SKM-1 treated with dmso at 0.1 percent for 144 hours (cell line): ENCODE measurements at regions not wholly inside any gene's neighbourhood (a gene's known extent, or its start where the extent isn't known, plus 50 kb on each side); places are given as distances from the start of the nearest gene placed in this dataset.

ENCODE experiments used
- DNase-seq: peaks from one replicate; lab custom pipeline; 2025; ENCODE audit not compliant: unreplicated experiment; lab: John Stamatoyannopoulos, UW

DNA sequence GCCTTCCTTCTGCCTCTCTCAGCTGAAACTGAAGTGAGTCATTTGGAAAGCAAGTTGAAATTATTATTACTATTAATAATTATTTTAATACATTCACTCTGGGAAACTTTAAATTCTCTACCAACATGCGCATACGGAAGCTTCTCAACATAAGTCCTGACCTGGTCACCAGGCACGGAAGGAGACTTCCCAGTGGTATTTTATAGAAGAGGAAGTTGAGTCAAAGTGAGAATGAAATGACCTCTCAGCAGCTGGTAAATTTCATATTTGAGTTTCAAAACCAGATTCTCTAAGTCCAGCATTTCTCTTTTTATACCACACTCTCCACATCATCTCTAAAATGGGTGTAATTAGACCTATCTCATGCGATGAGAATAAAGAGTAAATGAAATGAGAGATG lies 747.4 kb downstream of the VRK1 start:
- DNase-seq = no peak

DNA sequence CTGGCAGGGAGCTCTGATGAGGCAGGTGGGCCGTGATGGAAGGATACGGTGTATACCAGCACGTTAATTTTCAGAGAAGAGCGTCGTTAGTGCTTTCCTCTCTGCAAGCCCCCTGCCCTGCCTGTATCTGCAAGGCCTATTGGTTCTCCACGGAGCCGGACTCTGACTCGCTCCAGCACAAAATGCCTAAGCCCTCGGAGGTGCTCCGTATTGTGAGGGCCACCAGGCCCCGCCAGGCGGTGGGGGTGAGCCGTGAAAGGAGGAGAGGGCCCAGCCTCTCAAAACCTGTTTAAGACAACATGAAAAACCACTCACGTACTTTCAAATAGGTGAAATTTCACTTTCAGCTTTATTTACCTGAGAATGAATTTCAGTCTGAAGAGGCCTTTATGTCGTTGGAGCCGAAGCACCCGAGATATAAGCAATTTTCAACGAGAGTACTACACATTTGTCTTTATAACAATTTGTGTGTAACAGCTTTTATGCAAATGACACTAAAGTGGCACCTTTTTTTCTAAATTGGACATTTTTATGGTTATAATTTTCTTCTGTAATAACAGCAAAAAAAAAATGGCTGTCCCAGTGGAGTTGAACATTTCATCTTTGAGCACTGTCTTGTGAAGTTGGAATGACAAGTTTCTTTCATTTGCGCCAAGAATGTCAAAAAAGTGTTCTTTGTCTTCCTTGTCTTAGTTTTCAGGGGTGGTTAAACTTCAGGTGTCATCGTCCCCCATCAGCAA lies 749.5 kb downstream of the VRK1 start:
- no peak for DNase-seq

DNA sequence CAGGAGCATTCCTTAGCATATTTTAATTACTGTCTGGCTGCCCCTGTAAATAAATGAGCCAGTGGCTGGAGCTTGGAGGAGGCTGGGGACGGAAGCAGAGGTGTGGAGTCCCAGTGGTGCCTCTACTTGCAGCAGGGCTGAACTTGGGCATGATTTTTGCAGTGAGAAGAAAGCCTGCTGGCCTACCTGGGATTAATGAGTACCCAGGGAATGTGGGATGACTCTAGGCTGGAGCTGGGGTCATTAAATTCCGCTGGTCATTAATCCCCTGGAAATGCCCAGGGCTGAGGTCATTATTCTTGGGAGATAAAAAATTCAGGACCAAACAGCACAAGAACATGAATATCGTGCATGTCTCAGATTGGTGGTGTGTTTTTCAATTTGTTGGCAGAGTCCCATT lies 753.3 kb downstream of the VRK1 start:
- no peak for DNase-seq

DNA sequence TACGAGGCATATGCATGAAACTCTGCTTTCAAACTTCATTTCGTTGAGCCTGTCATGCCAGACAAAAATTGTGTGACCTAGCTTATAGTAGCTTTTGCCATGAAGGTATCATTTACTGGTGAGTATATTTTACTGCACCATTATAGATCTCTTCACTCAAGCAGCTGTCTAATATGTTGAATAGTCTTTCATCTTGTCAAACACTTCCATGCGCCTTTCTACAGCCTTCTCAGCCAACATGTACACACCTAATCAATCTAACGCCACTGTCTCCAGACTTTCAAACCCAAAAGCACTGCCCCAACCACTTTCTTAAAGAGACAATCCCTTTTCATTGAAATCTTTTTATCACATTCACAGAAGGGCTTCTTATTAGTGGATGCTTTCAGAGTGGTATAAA lies 757.4 kb downstream of the VRK1 start:
- no peak for DNase-seq

DNA sequence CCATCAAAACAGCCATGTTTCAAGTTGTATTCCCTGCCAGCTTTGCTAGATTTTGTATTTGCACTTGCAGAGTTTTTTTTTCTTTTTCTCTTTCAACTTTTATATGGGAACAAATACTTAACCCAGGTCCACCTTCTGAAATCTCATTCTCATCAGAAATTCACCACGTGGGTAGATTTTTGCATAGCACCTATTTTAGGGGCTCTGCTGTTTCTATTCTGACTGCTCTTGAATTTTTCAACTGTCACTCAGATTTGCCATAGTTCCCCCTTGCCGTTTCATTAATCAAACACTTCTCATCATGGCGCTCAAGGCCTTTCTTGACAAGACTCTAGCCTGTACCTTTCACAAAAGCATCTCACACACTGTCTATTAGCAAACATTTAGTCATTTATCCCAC lies 767.2 kb downstream of the VRK1 start:
- DNase-seq = no peak

DNA sequence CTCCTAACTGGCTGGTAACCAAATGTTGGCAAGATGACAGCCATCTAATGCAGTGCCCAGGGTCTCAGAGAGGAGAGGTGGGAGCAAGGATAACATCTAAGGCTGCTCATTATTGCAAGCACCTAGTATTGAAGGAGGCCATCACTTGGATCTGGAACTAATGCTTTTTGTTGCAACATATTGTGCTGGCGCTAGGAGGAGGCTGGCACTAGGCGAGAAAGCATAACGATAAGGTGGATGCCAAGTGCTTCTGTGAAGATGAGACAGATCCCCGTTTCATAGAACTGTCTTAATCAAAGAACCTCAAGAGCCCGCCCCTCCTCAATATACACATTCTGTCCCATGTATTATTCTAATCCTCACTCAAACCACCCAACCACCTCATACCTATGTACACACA lies 774.0 kb downstream of the VRK1 start:
- no peak for DNase-seq

DNA sequence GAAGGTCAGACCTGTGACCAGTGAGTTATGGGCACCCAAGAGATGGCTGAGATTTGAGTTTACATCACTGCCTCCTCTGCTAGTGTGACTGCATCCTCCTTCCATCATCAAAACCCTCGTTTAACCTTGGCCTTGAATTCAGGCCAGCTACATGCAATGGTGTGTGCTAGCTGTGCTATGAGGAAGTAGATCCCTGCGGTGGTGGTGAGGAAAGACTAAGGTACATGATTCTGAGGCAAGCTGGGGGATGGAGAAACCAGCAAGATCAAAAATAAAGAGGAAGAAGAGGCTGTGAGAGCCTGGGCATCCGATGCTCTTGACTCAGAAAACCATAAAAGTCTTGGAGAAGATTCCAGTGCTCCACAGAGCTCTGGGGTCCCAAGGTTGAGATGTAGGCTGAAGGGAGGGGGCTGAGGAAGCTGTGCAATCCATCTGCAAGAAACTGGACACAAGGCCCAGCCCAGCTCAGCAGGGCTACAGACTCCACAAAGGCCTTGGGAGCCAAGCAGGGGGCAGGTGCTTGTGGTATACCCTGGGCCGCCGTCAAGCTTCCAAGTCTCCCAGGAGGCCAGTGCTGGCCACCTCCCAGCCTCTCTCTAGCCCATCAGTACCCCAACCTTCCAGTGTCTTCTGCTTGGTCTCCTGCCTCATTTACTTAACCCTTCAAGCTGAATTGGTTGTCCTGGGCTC lies 774.8 kb downstream of the VRK1 start:
- DNase-seq = peak; percentile 6

DNA sequence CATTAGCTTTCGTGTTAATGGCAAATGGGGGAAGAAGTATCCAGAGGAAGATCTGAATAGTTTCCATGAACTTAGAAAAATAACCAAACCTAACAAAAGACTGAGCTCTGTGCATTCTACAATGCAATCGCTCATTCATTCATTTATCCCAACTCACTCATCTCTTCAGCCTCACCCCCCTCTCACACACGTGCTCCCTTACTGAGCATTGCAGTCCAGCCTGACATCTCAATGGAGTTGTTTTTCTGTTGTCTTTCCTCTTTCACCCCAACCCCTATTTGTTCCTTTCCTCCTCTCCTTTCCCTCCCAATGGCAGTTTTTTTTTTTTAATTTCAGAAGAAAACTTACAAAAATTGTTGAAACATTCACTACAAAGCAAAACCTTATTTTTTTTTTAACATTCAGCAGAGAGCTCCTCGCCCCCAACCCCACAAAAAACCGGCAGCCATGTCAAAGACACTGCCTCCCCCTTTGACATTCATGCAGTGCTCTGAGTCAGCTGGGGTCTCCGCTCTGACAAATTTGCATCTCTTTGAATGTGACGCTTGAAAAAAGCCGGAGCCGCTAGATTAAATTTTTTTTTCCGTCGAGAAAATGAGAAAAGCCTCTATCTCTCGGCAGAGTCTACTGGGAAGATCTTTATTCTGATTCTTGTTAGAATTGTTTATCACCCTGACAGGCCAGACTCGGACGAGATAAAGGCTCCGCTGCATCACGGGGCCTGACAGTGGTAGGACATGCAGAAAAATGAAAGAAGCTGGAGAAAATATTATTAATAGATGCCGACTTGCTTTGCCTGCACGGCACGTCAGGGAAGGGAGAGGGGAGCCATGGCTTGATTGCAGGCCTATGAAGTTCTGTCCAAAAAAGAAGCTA lies 775.6 kb downstream of the VRK1 start:
- DNase-seq = no peak

DNA sequence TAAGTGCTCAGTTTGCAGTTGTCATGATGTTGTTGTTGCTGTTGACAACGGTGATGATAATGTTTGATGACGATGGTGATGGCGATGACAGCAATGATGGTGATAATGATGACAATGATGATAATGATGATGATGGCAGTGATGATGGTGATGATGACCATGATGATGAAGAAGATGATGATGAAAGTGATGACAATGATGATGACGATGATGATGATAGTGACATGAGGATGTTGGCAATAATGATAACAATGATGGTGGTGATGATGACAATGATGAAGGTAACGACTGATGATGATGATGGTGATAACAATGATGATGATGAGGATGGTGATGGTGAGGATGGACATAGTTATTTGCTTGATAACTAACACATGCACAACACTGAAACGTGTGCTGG lies 778.5 kb downstream of the VRK1 start:
- no peak for DNase-seq

DNA sequence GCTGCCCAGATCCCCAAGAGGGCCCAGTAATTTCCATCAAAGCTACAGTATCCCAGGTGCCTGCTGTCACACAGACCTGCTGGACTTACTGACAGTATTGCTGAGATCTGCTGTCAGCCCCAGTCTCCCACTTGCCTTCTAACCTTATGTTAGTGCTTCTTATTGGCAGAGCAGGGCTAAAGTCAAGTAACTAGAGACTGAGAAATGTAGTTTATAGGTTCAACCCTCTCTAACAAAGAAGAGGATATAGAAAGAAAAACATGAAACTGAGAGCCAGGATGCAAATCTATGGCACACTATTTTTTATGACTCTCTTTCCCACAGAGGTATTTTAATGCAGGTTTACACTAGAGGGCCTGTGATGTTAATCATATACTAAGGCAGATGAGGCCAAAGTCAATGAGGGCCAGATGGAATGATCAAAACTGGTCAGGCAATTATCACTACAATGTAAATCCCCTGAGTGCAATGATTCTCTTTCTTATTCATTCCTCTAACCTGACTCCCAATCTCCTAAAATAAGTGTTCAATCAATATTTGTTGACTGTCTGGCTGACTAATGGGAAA lies 781.9 kb downstream of the VRK1 start:
- no peak for DNase-seq

DNA sequence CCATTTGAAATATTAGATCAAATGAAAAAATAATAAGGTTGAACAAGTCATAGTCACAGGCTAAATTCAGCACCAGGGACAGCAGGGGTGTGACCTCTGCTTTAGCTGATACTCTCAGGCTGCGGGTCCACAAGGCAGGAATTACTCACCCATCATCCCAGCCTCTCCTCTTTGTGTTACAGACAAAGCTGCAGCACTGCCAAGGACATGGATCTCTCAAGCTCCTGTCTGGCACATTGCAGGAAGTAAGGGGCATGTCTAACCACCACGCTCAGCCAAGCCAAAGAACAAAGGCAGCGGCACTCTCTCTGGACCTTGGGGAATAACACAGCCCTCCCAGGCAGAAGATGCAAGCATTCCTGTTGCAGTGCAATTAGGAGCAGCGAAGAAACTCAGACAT lies 783.8 kb downstream of the VRK1 start:
- DNase-seq = no peak

DNA sequence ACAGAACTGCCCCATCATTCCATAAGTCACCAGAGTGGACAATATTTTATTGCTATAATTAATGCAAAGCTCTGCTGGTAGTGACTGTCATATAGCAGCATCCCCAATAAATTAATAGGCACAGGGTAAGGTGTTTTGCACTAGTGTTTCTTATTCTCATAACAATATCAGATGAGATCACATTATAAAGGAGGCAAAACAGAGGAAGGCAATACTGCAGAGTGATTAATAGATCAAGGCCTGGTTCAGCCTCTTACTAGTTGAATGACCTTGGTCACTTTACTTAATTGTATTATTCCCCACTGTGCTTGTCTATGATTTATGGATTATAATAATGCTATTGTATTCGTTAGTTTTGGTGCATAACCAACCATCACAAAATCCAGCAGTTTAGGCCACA lies 784.8 kb downstream of the VRK1 start:
- DNase-seq = no peak

DNA sequence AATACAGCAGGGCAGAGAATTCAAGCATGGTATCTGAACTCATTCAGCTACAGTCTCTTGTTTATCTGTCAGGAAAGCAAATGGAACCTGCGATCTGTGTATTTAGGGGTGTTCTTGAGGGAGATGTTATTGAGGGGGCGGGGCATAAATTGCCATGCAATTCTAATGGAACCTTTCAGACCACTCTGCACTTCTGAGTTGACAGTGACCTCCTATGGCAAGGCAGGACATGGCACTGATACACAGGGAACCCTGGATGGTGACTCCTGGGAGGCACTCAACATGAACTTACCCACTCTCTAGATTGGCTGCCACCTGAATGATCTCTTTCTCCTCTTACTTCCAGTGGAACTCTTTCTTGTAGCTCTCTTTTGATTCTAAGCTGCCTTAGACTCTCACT lies 787.3 kb downstream of the VRK1 start:
- no peak for DNase-seq

DNA sequence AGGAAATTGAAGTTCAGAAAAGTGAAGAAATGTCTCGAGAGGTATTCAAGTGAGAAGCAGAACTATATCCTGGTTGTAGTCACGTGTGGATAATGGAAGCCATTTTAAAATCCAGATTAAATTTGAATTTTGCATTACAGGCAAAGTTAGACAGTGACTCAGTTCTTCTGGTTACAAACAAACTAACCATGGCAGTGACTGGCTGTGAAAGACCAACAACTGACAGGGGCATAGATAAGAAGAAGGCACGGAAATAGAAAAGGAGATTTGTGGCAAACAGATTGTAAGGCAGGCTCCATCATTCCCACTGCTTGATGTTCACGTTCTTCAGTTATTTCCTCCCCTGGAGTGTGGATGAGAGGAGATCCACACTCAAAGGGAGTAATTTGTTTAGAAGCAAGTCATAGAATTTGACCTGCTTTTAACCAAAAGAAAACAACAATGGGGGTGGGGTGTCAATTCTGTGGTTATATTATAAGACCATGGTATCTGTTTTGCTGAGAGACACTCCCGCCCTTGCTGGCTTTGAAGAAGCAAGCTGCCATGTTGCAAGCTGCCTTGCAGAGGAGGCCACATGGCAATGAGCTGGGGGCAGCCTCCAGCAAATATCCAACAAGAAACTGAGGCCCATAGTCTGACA lies 795.3 kb downstream of the VRK1 start:
- no peak for DNase-seq

DNA sequence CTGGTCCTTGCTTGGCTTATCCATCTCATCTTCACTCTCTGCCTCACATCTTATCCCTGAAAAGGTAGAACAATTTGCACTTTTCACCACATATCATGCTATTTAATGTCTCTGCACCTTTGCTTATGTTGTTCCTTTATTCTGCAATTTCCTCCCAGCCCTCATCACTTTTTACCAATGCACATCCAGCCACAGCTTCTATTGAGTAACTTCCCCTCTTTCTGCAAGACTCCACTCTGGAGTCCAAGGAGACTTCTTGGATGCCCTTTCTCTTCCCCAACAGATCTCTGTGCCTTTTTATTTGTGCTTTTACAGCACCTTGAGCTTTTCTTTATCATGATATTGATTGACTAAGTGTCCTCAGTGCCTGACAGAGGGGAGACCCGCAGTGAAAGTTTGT lies 797.1 kb downstream of the VRK1 start:
- no peak for DNase-seq

DNA sequence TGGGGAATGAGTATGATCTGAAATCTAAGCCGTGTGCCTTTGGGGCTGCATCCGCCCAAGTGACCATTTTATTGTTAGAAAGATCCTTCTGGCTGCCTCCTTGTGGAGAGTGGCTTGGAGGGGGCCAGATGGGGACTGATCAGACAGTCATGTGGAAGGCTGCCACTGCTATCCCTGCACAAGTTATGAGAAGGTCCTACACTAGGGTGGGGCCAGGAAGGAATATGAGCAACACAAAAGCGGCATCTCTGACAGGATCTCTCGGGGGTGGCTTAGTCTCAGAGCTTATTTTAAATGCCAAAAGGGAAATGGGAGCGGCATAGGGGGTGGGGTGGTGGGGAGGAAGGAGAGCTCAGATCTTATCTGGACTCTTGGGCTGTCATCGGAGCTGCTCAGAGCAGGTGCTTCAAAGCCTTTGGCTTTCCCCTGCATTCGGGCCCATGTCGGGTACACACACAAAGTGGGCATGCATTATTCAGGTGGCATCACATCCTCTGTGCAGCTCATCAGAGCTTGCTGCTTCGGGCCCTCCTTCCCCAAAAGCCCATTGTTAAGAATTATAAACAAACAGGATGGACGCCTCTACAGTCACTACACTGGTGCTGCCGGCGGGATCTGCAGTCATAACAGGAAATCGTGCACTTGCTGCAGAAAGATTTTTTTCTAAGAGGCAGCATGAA lies 805.4 kb downstream of the VRK1 start:
- DNase-seq = no peak

DNA sequence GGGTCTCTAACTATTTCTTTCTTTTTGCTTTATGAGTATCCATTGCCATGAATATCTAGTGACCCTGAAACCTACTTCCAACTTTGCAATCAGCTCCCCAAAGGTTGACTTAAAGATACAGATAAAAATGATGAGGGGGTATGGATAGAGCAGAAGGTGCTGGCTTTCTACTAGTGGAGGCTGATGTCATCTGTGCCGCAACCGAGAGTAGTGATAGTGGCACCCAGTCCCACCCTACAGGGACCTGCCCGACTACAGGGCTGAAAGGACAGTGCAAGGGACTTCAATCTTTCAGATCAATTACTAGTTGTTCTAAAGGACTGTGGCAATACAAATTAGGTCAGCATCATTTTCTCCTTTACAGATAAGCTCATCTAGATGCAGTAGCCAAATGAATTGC lies 806.0 kb downstream of the VRK1 start:
- no peak for DNase-seq

DNA sequence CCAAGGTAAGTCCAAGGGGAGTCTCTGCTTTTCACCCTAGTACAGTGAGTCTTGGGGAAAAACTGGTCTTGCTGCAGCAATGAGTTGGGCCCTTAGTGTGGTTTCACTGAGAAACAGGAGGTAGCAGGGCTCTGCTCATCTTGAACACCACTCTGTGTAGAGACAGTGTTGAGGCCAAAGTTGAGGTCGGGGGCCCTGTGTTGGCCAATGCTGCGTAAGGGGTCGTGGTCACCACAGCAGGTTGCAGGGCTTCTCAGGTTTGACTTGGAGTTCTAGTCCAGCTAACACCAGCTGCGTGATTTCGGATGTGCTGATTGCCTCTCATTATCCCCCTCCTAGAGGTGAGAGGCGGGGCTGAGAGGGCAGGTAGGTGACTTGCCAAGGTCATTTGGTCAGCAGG lies 807.5 kb downstream of the VRK1 start:
- DNase-seq = no peak

DNA sequence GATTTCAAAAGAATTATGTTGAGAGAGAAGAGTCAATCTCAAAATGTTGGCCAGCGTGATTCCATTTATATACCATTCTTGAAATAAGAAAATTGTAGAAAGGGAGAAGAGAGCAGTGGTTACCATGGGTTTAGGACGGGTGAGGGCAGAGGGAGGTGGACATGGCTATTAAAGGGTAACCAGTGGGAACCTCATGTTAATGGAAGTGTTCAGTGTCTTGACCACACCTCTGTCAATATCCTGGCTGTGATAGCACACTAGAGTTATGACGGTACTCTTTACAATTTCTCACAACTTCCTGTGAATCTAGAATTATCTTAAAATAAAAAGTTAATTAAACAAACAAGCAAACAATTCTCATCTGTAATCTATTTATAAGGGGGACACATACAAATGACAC lies 821.2 kb downstream of the VRK1 start:
- no peak for DNase-seq

DNA sequence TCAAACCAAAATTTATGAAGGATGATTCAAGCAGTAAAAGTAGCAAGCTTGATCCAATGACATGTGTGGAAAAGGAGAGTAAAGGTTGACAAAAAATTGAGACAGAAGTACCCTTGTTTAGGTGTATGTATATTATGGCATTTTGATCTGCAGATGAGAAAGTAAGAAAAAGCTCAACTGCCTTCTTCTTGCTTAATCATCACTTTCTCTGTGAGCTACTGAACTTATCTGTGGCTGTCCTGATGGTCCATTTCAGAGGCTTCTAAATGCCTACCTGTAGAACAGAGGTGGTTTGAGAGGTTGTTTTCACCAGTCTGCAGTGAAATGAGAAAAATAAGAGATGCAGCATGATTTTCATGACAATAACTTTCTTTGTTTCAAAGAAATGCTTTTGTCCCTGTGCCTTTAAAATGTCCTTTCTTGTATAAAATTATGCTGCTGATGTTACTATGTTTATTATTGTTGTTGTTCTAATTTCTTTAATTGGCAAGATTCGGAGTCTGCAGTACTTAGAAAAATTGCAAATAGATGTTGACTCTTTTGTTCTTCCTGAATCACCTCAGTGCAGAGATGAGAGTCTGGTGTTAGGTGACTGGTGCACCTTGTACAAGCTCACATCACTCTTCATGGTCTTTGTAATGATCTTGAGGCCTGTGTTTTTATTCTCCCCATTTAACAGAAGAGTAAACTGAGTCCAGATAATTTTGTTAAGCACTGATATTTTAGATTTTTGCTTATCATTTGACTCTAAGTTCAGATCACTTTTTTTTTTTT lies 821.9 kb downstream of the VRK1 start:
- DNase-seq = no peak
